CMK (cell line): ENCODE measurements at regions not wholly inside any gene's neighbourhood (a gene's known extent, or its start where the extent isn't known, plus 50 kb on each side); places are given as distances from the start of the nearest gene placed in this dataset.

ENCODE experiments used
- DNase-seq: peaks from one replicate; pipeline ENCODE4 v3.0.0-alpha.2; 2010; ENCODE audit warnings: low read depth

DNA sequence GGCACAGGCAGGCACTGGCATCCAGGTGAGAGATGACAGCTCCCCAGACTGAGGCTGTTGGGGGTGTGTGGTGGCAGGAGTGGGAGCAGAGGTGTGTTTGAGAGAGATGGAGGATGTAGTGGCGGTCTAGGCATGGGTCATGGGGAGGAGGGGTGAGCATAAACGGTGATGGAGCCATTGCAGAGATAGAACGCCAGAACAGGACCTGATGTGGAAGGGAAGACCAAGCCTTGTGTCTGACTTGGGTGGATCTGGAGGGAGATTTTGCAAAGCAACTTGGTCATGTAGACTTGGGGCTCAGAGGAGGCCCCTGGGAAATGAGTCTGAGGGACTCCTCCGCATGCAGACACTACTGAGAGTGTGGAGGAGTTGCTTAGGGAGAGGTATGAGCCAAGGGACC lies 50.0 kb upstream of the CLDN5 start:
- DNase-seq, result no peak

DNA sequence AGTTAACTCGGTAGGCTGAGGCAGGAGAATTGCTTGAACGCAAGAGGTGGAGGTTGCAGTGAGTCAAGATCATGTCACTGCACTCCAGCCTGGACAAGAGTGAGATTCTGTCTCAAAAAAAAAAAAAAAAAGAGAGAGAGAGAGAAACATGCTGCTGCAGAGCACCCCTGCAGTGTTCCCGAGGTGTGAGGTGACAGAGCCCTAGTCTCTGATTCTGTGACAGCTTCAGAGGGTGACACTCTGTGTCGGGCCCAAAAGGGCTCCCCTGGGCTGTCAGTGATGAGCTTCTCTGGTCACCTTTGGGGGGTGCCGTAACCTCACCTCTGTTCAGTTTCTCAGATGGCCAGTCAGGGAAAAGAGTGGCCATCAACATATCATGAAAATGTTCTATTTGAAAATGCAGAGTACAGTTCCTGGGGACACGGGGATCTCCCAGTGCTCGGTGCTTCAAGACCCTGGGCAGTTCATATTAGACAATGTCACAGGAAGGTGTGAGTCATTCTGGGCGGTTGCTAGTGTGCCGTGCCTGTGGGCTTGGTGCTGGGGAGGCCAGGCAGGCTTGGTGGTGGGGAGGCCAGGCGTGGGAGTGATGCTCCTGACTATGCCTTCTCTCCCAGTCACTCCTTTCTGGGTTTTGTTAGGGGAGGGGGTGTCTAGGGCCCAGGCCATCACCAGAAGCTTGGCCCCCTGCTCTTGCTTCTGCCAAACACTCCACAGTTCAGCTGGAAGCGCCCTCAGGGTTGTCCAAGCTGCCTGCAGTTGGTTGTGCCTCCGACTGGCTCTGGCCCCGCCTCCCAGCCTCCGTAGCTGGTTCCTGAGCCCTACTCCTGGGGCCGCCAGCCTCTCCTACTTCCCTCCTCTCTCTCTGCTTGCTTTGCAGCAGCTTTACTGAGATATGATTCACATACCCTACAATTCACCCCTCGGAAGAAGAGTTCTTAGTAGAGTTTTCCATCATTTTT lies 52.5 kb upstream of the CLDN5 start:
- DNase-seq, result no peak

- no peak for DNase-seq
Measured at GRCh38 chr22:19577422-19577966, 53.3 kb upstream of the CLDN5 start.

DNA sequence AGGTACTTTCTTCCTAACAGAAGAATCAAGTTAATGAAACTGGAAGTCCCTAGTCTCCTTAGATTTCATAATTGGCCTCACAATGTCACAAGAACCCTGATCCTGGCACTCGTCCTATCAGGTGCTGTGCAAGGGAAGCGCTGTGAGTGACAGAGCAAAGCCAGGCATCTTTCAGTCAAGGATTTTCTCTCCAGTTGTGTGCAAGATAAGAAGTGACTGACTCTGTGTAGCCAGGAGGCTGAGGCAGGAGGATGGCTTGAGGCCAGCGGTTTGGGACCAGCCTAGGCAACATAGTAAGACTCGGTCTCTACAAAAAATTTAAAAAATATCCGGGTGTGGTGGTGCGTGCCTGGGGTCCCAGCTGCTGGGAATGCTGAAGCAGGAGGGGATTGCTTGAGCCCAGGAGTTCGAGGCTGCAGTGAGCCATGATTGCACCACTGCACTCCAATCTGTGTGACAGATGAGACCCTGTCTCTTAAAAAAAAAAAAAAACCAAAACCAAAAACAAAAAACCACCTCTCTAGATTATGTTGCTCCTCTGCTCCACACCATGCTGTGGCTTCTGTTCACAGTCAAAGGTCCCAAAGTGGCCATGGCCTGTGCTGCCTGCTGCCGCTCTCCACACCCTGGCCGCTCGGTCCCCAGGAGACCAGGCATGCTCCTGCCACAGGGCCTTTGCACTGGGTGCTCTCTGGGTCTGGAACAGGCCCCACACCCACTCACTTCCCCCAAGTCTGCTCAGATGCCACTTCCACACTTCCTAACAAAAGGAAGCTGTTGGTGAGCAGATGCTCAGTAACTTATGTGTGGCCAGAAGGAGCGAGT lies 54.2 kb upstream of the CLDN5 start:
- DNase-seq, result no peak

- DNase-seq, result no peak
Measured at GRCh38 chr22:19579115-19579811, 55.1 kb upstream of the CLDN5 start.

- no peak for DNase-seq
Measured at GRCh38 chr22:19579880-19580279, 55.7 kb upstream of the CLDN5 start.

GRCh38 chr22:19580291-19580890 lies 56.2 kb upstream of the CLDN5 start:
- DNase-seq, result no peak

- DNase-seq, result no peak
Measured at GRCh38 chr22:19582033-19582693, 58.0 kb upstream of the CLDN5 start.

- no peak for DNase-seq
Measured at GRCh38 chr22:19586922-19587684, 62.9 kb upstream of the CLDN5 start.

GRCh38 chr22:19590696-19591095 lies 66.5 kb upstream of the CLDN5 start:
- no peak for DNase-seq

GRCh38 chr22:19591568-19591967 lies 67.4 kb upstream of the CLDN5 start:
- DNase-seq, result no peak

- no peak for DNase-seq
Measured at GRCh38 chr22:19592464-19592863, 68.3 kb upstream of the CLDN5 start.

GRCh38 chr22:19593991-19594569 lies 69.9 kb upstream of the CLDN5 start:
- DNase-seq, result no peak

- no peak for DNase-seq
Measured at GRCh38 chr22:19595532-19595931, 71.3 kb upstream of the CLDN5 start.

DNA sequence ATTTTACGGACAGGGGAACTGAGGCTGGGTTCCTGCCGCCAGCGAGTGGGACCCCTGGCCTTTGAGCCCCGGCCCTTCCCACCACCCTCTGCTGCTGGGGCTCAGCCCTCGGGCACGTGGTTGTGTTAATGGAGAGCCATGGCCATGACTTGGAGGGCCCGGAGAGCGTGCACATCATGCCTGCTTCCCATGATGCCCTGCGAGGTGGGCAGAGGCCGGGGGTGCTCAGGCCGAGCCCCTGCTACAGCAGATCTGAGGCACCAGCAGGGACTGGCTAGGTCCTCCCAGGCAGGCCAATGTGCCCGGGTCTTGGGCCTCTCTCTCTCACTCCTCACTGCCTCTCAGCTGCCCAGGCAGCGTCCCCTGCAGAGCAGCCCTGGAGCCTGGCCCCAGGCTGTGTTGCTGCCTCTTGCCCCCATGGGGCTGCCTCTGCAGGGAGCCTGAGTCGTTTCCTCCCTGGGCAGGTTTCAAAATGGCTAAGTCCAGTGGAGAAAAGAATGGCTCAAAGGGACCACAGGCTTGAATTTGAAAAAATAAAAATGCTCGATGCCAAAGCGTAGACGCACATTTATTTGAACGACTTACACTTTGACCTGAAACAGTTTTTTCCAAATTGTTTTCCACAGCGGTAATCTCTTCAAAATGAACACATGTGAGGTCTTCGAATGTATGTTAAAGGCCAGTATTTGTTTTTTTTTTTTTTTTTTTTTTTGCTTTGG lies 72.6 kb upstream of the CLDN5 start:
- DNase-seq, result no peak

GRCh38 chr22:19597399-19597735 lies 73.2 kb upstream of the CLDN5 start:
- DNase-seq, result no peak

- DNase-seq, result no peak
Measured at GRCh38 chr22:19598054-19598855, 74.0 kb upstream of the CLDN5 start.

DNA sequence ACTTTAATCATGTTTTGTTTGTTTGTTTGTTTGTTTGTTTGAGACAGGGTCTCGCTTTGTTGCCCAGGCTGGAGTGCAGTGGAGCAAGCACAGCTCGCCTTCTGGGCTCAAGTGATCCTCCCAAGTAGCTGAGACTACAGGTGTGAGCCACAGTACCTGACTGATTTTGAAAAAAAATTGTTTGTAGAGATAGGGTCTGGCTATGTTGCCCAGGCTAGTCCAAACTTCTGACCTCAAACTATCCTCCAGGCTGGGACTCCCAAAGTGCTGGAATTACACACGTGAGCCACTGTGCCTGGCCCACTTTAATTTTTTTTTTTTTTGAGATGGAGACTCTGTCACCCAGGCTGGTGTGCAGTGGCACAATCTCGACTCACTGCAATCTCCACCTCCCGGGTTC lies 74.8 kb upstream of the CLDN5 start:
- DNase-seq, result no peak
